Ovary (tissue), 3 donors: ENCODE measurements at regions not wholly inside any gene's neighbourhood (a gene's known extent, or its start where the extent isn't known, plus 50 kb on each side); places are given as distances from the start of the nearest gene placed in this dataset.

Experiments used
- POLR2A ChIP-seq: fragments of 450-650 bp; IDR thresholded peaks from one replicate; pipeline ENCODE4 v1.6.1; 2017; ENCODE audit warnings: antibody characterized with exemption, mild to moderate bottlenecking, moderate library complexity
- TF ChIP-seq, protein P1 (sequence below), 3 donors: fragments of 450-650 bp in 2 of 3; fragments of 200-600 bp in 1 of 3; IDR thresholded peaks; one replicate each; pipeline versions ENCODE4 v1.5.1 to v1.8.0; 2016 to 2022; ENCODE audit warnings: antibody characterized with exemption in 3 of 3, mild to moderate bottlenecking in 1 of 3
- donor health status: DM: no; HTN: no; CAD: no.

- TF ChIP-seq, protein P1, sequence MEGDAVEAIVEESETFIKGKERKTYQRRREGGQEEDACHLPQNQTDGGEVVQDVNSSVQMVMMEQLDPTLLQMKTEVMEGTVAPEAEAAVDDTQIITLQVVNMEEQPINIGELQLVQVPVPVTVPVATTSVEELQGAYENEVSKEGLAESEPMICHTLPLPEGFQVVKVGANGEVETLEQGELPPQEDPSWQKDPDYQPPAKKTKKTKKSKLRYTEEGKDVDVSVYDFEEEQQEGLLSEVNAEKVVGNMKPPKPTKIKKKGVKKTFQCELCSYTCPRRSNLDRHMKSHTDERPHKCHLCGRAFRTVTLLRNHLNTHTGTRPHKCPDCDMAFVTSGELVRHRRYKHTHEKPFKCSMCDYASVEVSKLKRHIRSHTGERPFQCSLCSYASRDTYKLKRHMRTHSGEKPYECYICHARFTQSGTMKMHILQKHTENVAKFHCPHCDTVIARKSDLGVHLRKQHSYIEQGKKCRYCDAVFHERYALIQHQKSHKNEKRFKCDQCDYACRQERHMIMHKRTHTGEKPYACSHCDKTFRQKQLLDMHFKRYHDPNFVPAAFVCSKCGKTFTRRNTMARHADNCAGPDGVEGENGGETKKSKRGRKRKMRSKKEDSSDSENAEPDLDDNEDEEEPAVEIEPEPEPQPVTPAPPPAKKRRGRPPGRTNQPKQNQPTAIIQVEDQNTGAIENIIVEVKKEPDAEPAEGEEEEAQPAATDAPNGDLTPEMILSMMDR (IDR thresholded peaks at IDR 0.05), result no peak
- no peak for TF ChIP-seq POLR2A
These were observed 114.9 kb upstream of the GPR26 start for GRCh38 chr10:123551259-123551658.
